GM12873 (cell line): ENCODE measurements at regions not wholly inside any gene's neighbourhood (a gene's known extent, or its start where the extent isn't known, plus 50 kb on each side); places are given as distances from the start of the nearest gene placed in this dataset.

Experiments
- TF ChIP-seq, protein P1 (sequence below): IDR thresholded peaks from 2 replicates; pipeline ENCODE4 v1.5.1; 2012; ENCODE audit warnings: low read depth, mild to moderate bottlenecking, moderate library complexity, low read length, control low read depth; ENCODE audit not compliant: insufficient read depth; ENCODE audit errors: missing control alignments

DNA sequence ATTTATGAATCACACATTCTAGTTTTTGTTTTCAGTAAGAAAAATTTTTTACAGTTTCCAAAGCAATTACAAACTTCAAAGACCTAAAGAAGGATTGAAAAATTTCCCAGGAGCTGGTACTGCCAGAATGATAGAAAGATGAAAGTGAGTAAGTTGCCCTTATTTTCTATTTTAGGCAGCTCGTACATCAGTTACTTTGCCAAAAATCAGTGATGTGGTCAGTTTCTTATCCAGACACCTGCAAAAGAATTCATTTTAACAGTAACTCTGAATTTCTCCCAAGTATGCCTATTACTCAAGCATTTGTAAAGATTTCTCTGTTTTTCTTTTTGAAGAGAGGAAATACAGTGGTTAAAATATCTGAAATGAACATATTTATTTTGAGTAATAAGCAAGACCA, 976.3 kb upstream of the RAG2 start:
- TF ChIP-seq, protein P1, sequence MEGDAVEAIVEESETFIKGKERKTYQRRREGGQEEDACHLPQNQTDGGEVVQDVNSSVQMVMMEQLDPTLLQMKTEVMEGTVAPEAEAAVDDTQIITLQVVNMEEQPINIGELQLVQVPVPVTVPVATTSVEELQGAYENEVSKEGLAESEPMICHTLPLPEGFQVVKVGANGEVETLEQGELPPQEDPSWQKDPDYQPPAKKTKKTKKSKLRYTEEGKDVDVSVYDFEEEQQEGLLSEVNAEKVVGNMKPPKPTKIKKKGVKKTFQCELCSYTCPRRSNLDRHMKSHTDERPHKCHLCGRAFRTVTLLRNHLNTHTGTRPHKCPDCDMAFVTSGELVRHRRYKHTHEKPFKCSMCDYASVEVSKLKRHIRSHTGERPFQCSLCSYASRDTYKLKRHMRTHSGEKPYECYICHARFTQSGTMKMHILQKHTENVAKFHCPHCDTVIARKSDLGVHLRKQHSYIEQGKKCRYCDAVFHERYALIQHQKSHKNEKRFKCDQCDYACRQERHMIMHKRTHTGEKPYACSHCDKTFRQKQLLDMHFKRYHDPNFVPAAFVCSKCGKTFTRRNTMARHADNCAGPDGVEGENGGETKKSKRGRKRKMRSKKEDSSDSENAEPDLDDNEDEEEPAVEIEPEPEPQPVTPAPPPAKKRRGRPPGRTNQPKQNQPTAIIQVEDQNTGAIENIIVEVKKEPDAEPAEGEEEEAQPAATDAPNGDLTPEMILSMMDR: no peak

- TF ChIP-seq, protein P1: no peak
These were observed 974.6 kb upstream of the RAG2 start for GRCh38 chr11:37572491-37573171.

DNA sequence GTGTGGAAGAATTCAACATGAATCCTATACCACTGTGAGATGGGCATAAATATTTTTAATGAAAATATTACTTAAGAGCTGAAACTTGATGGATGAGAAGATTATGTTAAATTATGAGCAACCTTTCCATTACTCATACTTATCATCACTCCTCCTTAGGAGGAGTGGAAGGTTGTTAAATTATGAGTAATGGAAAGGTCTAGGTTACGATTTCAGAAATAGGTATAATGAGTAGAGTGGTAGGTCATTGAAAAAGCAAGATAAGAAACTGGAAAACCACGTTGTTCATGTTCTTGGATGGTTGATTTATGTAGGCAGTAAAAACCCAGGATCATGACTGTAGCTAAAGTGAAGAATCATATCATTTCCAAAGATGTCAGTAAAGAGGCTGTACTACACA, 973.2 kb upstream of the RAG2 start:
- TF ChIP-seq, protein P1: no peak

GRCh38 chr11:37560991-37561390, 963.0 kb upstream of the RAG2 start:
- TF ChIP-seq, protein P1: no peak

DNA sequence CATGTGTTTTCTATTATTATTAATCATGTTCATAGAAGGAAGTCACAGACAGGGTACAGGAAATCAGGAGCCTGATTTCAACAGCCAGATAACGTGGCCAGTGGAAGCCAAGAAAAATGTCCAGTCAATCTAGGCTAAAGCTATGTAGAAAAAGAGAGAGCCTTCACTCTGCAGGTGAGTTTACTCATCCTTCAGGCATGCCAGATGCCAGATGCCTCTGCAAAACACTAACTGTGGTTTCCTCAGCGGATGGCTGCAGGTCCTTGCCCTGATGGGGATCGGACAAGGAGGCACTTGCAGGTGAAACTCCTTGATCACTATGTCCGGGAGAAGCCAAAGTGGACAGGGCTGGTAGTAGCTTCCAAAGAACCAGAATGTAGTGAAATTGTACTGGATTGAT, 962.3 kb upstream of the RAG2 start:
- TF ChIP-seq, protein P1: no peak

DNA sequence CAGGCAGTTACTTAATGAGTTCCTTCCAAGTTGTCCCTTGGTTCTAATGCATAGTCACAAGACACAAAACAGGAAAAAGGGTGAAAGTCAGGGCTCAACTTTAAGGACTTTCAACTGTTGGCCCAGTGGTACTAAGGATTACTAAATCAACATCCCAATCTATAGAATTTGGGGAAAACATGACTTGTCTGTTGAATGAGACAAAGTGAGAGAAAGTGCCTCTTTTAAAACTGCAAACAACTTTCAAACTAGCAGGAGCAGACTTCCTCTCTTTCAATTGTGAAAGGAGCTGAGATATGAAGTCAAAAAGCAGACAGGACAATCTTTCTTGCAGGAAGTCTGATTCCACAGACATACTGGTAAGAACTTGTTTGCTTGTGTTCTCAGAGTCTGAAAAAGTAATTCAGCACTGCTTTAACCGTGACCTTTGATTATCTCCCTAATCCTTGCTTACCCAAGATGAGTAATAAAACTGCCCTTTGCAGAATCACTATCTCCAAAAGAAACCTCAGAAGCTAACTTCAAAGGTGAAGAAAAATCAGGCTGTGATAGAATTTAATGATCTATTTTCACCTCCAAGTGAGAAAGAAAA, 960.7 kb upstream of the RAG2 start:
- TF ChIP-seq, protein P1: no peak

GRCh38 chr11:37557990-37558389, 960.0 kb upstream of the RAG2 start:
- TF ChIP-seq, protein P1: no peak
